ENCODE measurements at regions not wholly inside any gene's neighbourhood (a gene's known extent, or its start where the extent isn't known, plus 50 kb on each side); places are given as distances from the start of the nearest gene placed in this dataset.

DNA sequence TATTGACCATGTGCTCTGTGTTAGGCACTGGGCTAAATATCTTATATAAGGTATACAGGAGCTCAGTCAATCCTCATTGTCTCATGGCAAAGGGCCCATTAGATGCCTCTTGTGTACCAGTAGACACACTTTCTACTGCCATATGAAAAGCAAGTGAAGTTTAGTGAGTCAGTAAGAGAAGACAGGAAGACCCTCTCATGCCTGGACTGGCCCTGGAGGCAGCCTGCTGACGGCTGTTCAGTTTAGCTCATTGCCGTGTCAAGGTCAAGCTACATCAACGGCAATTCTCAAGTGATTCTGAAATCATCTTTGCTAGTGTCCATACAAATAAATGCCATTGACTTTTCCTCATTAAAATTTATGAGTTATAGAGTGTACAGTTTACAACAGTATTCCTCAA, 237.9 kb downstream of the IRX1 start:
- Histone ChIP-seq H3K27me3 (ENCODE audit: control insufficient read depth in 2 of 2, insufficient read depth in 2 of 2, low read length in 2 of 2) (no peaks in the 10 kb centered on the region), H3K4me3 (ENCODE audit: low read length) (no peak overlapping the region), H3K27ac (ENCODE audit: low read depth, low read length) (no peak overlapping the region), H3K9me3 (ENCODE audit: control insufficient read depth in 2 of 3, low read length in 3 of 3) (no peaks in the 10 kb centered on the region), H3K4me1 (ENCODE audit: control insufficient read depth in 2 of 2, insufficient read depth in 2 of 2, low read length in 2 of 2) (no peaks in the 10 kb centered on the region), H3K36me3 (ENCODE audit: control insufficient read depth in 2 of 3, insufficient read depth in 3 of 3, low read length in 3 of 3) (no peaks in the 10 kb centered on the region)
- POLR2A ChIA-PET = no interaction called here
- intact Hi-C loops (cut with micrococcal nuclease) = no loop called here
- Mint-ChIP-seq H3K4me3 (no peak overlapping the region), H3K4me1 (no peaks in the 10 kb centered on the region), H3K36me3 (no peaks in the 10 kb centered on the region), H3K27ac (no peak overlapping the region), H3K27me3 (peaks cover 0 to 4% (median 0%) of the 10 kb centered on the region in 5 donors), H3K9me3 (peaks cover 0 to 8% (median 3%) of the 10 kb centered on the region in 11 donors)
- no peak for ATAC-seq
- CTCF ChIA-PET = no interaction called here
- no peak for DNase-seq

DNA sequence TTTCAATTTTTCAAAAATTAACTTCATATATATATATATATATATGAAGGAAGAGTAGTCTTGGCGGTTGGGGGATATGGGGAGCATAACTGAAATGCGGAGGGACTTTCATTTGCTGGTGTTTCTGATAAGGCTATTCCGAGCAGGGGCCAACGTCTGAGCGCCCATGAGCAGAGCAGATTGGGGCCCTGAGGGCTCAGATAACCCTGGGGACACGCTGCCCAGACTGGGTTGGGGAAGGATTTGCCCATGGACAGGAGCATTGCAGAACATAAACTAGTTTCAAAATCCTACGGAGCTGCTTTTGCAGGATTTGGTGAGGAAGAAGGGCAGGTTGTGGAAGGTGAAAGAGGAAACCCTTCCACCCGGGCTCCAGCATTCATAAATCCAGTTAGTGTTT, 240.2 kb downstream of the IRX1 start:
- no peaks in the 10 kb centered on the region for H3K27me3 Mint-ChIP-seq
- Histone ChIP-seq H3K36me3 (ENCODE audit: control insufficient read depth in 2 of 3, insufficient read depth in 3 of 3, low read length in 3 of 3) (no peaks in the 10 kb centered on the region), H3K4me1 (ENCODE audit: control insufficient read depth in 2 of 2, insufficient read depth in 2 of 2, low read length in 2 of 2) (no peaks in the 10 kb centered on the region), H3K27ac (ENCODE audit: low read depth, low read length) (no peak overlapping the region), H3K9me3 (ENCODE audit: control insufficient read depth in 2 of 3, low read length in 3 of 3) (no peaks in the 10 kb centered on the region), H3K4me3 (ENCODE audit: low read length) (no peak overlapping the region), H3K27me3 (ENCODE audit: control insufficient read depth in 2 of 2, insufficient read depth in 2 of 2, low read length in 2 of 2) (no peaks in the 10 kb centered on the region)
- intact Hi-C loops (cut with micrococcal nuclease) = no loop called here
- H3K9me3 Mint-ChIP-seq = peaks cover 0 to 5% (median 3%) of the 10 kb centered on the region in 11 donors
- POLR2A ChIA-PET = no interaction called here
- ATAC-seq (no peak), DNase-seq (no peak)
- H3K27ac Mint-ChIP-seq = no peak overlapping the region
- H3K4me3 Mint-ChIP-seq = no peak overlapping the region
- CTCF ChIA-PET = no interaction called here
- no peaks in the 10 kb centered on the region for H3K4me1 Mint-ChIP-seq
- no peaks in the 10 kb centered on the region for H3K36me3 Mint-ChIP-seq

DNA sequence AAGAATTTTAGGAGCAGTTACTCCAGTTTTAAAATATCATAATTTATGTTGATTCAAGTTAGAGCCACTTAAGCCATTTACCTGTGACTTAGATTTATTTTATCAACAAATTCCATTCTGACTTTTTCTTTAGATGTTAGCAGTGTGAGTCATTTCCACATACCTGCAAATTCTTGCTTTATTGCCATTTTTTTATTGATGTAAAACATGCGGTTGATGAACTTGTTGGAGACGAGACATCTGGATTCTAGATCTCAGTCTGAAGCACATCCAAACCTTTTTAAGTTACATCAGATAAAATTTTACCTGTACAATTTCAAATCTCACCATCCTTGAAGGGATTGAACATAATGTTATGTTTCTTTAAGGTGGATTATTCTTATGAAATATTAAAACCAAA, 240.9 kb downstream of the IRX1 start:
- ATAC-seq = no peak
- no peak overlapping the region for H3K27ac ChIP-seq (ENCODE audit: low read depth, low read length)
- intact Hi-C loops (cut with micrococcal nuclease) = no loop called here
- H3K9me3 ChIP-seq (ENCODE audit: control insufficient read depth in 2 of 3, low read length in 3 of 3) = no peaks in the 10 kb centered on the region
- Mint-ChIP-seq H3K4me3 (no peak overlapping the region), H3K4me1 (no peaks in the 10 kb centered on the region), H3K9me3 (peaks cover 0 to 5% (median 3%) of the 10 kb centered on the region in 11 donors), H3K27ac (no peak overlapping the region), H3K36me3 (no peaks in the 10 kb centered on the region), H3K27me3 (no peaks in the 10 kb centered on the region)
- ChIA-PET CTCF (no interaction called here), POLR2A (no interaction called here)
- H3K27me3 ChIP-seq (ENCODE audit: control insufficient read depth in 2 of 2, insufficient read depth in 2 of 2, low read length in 2 of 2) = no peaks in the 10 kb centered on the region
- no peaks in the 10 kb centered on the region for H3K4me1 ChIP-seq (ENCODE audit: control insufficient read depth in 2 of 2, insufficient read depth in 2 of 2, low read length in 2 of 2)
- no peak overlapping the region for H3K4me3 ChIP-seq (ENCODE audit: low read length)
- H3K36me3 ChIP-seq (ENCODE audit: control insufficient read depth in 2 of 3, insufficient read depth in 3 of 3, low read length in 3 of 3) = no peaks in the 10 kb centered on the region
- no peak for DNase-seq

DNA sequence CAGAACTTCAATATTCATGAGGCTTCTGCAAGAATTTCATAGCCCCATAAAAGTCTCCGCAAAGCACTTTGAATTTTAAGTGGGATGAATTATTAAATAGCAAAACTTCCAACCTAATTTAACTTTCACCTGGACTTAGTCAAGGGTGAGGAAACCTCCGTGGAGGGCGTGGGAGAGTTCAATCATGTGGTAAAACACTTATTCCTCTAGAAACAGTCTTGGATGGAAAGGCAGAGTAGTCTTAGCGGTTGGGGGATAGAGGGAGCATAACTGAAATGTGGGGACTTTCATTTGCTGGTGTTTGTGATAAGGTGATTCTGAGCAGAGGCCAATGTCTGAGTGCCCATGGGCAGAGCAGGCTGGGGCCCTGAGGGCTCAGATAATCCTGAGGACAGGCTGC, 241.9 kb downstream of the IRX1 start:
- intact Hi-C loops (cut with micrococcal nuclease) = no loop called here
- H3K9me3 Mint-ChIP-seq = peaks cover 0 to 4% (median 0%) of the 10 kb centered on the region in 11 donors
- Histone ChIP-seq H3K36me3 (ENCODE audit: control insufficient read depth in 2 of 3, insufficient read depth in 3 of 3, low read length in 3 of 3) (no peaks in the 10 kb centered on the region), H3K27me3 (ENCODE audit: control insufficient read depth in 2 of 2, insufficient read depth in 2 of 2, low read length in 2 of 2) (no peaks in the 10 kb centered on the region), H3K27ac (ENCODE audit: low read depth, low read length) (no peak overlapping the region), H3K4me3 (ENCODE audit: low read length) (no peak overlapping the region), H3K9me3 (ENCODE audit: control insufficient read depth in 2 of 3, low read length in 3 of 3) (no peaks in the 10 kb centered on the region), H3K4me1 (ENCODE audit: control insufficient read depth in 2 of 2, insufficient read depth in 2 of 2, low read length in 2 of 2) (no peaks in the 10 kb centered on the region)
- ChIA-PET POLR2A (no interaction called here), CTCF (no interaction called here)
- no peaks in the 10 kb centered on the region for H3K27me3 Mint-ChIP-seq
- H3K36me3 Mint-ChIP-seq = no peaks in the 10 kb centered on the region
- DNase-seq (no peak), ATAC-seq (no peak)
- H3K27ac Mint-ChIP-seq = no peak overlapping the region
- H3K4me1 Mint-ChIP-seq = no peaks in the 10 kb centered on the region
- H3K4me3 Mint-ChIP-seq = no peak overlapping the region

DNA sequence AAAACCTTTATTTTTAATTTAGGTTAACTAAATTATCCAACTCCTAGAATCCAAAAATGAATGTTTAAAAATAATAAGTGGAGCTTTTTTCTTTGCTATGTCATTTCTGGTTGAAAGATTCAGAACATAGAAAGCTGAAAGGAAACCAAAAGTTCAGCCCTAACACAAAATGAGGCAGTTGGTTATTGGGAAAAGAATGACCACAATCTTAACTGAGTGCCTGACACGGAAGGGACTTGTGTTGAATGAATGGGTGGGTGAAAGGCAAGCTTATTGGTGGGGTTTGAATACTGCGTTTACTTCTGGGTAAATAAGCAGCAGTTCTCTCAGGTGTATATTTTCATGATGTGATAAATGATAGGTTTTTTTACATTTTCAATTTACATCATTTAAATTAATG, 243.5 kb downstream of the IRX1 start:
- CTCF ChIA-PET = no interaction called here
- no peak overlapping the region for H3K27ac Mint-ChIP-seq
- intact Hi-C loops (cut with micrococcal nuclease) = no loop called here

DNA sequence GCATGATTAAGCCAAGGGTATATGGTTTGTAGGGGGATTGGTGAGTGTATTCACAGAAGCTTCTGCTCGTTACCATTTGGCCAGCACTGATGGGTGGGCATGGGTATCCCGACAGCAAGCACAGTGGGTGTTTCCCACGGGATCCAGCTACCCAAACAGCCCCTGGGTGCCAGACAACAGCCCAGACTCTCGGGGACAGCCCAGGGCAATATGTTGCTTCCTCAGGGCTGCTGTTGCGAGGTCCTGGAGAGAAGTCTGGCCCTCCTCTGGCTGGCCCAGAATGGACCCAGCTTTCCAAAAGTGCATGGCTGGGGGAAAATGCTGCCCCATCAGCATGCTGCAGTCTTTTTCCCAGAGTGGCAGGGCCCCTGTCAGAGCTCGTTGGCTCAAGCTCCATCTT, 247.0 kb downstream of the IRX1 start:
- no peaks in the 10 kb centered on the region for H3K4me1 Mint-ChIP-seq
- no peak overlapping the region for H3K27ac Mint-ChIP-seq
- no peaks in the 10 kb centered on the region for H3K27me3 Mint-ChIP-seq
- no peak overlapping the region for H3K4me3 Mint-ChIP-seq
- Histone ChIP-seq H3K36me3 (ENCODE audit: control insufficient read depth in 2 of 3, insufficient read depth in 3 of 3, low read length in 3 of 3) (no peaks in the 10 kb centered on the region), H3K4me3 (ENCODE audit: low read length) (no peak overlapping the region), H3K27me3 (ENCODE audit: control insufficient read depth in 2 of 2, insufficient read depth in 2 of 2, low read length in 2 of 2) (no peaks in the 10 kb centered on the region), H3K4me1 (ENCODE audit: control insufficient read depth in 2 of 2, insufficient read depth in 2 of 2, low read length in 2 of 2) (no peaks in the 10 kb centered on the region), H3K27ac (ENCODE audit: low read depth, low read length) (no peak overlapping the region), H3K9me3 (ENCODE audit: control insufficient read depth in 2 of 3, low read length in 3 of 3) (no peaks in the 10 kb centered on the region)
- ChIA-PET CTCF (no interaction called here), POLR2A (no interaction called here)
- ATAC-seq (no peak), DNase-seq (no peak)
- peaks cover 0 to 11% (median 0%) of the 10 kb centered on the region in 11 donors for H3K9me3 Mint-ChIP-seq
- intact Hi-C loops (cut with micrococcal nuclease) = no loop called here
- no peaks in the 10 kb centered on the region for H3K36me3 Mint-ChIP-seq

More for the DNA sequence above, 243.5 kb downstream of the IRX1 start:
- ATAC-seq (no peak), DNase-seq (no peak)
- no peaks in the 10 kb centered on the region for H3K9me3 ChIP-seq (ENCODE audit: control insufficient read depth in 2 of 3, low read length in 3 of 3)
- no peaks in the 10 kb centered on the region for H3K27me3 ChIP-seq (ENCODE audit: control insufficient read depth in 2 of 2, insufficient read depth in 2 of 2, low read length in 2 of 2)
- no peak overlapping the region for H3K27ac ChIP-seq (ENCODE audit: low read depth, low read length)
- no peaks in the 10 kb centered on the region for H3K36me3 ChIP-seq (ENCODE audit: control insufficient read depth in 2 of 3, insufficient read depth in 3 of 3, low read length in 3 of 3)
- peaks cover 0 to 4% (median 0%) of the 10 kb centered on the region in 11 donors for H3K9me3 Mint-ChIP-seq
- no peak overlapping the region for H3K4me3 Mint-ChIP-seq
- no peak overlapping the region for H3K4me3 ChIP-seq (ENCODE audit: low read length)
- POLR2A ChIA-PET = no interaction called here
- H3K4me1 ChIP-seq (ENCODE audit: control insufficient read depth in 2 of 2, insufficient read depth in 2 of 2, low read length in 2 of 2) = no peaks in the 10 kb centered on the region
- no peaks in the 10 kb centered on the region for H3K4me1 Mint-ChIP-seq
- no peaks in the 10 kb centered on the region for H3K36me3 Mint-ChIP-seq
- H3K27me3 Mint-ChIP-seq = no peaks in the 10 kb centered on the region

DNA sequence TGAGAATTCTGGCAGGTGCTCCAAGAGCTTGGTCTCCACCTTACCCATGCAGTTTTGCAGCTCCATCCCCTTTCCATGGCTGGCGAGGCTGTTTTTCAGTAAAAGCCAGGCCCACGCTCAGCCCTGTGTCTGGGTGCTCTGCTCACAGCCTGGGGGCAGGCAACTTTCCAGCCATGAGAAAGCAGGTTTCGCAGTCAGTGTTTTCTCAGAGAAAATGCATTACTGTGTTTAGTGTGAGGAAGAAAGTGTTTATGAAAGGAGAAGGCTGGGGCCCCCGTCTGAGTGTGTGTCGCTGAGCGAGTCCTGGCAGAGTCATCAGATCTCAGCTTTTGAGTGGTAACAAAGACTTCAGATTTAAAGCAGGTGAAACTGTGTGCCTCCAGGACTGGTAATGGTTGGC, 248.1 kb downstream of the IRX1 start:
- Histone ChIP-seq H3K4me1 (ENCODE audit: control insufficient read depth in 2 of 2, insufficient read depth in 2 of 2, low read length in 2 of 2) (no peaks in the 10 kb centered on the region), H3K36me3 (ENCODE audit: control insufficient read depth in 2 of 3, insufficient read depth in 3 of 3, low read length in 3 of 3) (no peaks in the 10 kb centered on the region), H3K9me3 (ENCODE audit: control insufficient read depth in 2 of 3, low read length in 3 of 3) (no peaks in the 10 kb centered on the region), H3K27me3 (ENCODE audit: control insufficient read depth in 2 of 2, insufficient read depth in 2 of 2, low read length in 2 of 2) (no peaks in the 10 kb centered on the region), H3K27ac (ENCODE audit: low read depth, low read length) (no peak overlapping the region), H3K4me3 (ENCODE audit: low read length) (no peak overlapping the region)
- H3K4me3 Mint-ChIP-seq = no peak overlapping the region
- intact Hi-C loops (cut with micrococcal nuclease) = no loop called here
- CTCF ChIA-PET = no interaction called here
- POLR2A ChIA-PET = no interaction called here
- ATAC-seq = no peak
- peaks cover 0 to 11% (median 0%) of the 10 kb centered on the region in 11 donors for H3K9me3 Mint-ChIP-seq
- H3K27ac Mint-ChIP-seq = no peak overlapping the region
- H3K36me3 Mint-ChIP-seq = no peaks in the 10 kb centered on the region
- no peaks in the 10 kb centered on the region for H3K4me1 Mint-ChIP-seq
- H3K27me3 Mint-ChIP-seq = no peaks in the 10 kb centered on the region
- no peak for DNase-seq
